ENCODE measurements at regions not wholly inside any gene's neighbourhood (a gene's known extent, or its start where the extent isn't known, plus 50 kb on each side); places are given as distances from the start of the nearest gene placed in this dataset.
"Not testable (repeated sequence)": the region's sequence is repeated elsewhere in the genome, so short reads cannot be mapped to it uniquely, and the experiment has no call there.

GRCh38 chr16:79845734-79846135, 245.2 kb upstream of the MAF start:
- DNase-seq: no peak

GRCh38 chr16:79845033-79845733, 244.6 kb upstream of the MAF start:
- DNase-seq: no peak

- DNase-seq: no peak
These were observed 244.1 kb upstream of the MAF start for GRCh38 chr16:79844603-79845002.

- no peak for DNase-seq
These were observed 243.1 kb upstream of the MAF start for GRCh38 chr16:79843631-79844043.

- DNase-seq: no peak
These were observed 242.6 kb upstream of the MAF start for GRCh38 chr16:79843145-79843544.

GRCh38 chr16:79842197-79842596, 241.7 kb upstream of the MAF start:
- DNase-seq: no peak

- DNase-seq: no peak
These were observed 239.2 kb upstream of the MAF start for GRCh38 chr16:79839466-79840341.

- no peak for DNase-seq
These were observed 238.1 kb upstream of the MAF start for GRCh38 chr16:79838496-79839259.

- DNase-seq: no peak
These were observed 235.6 kb upstream of the MAF start for GRCh38 chr16:79836144-79836543.

- DNase-seq: no peak
These were observed 234.7 kb upstream of the MAF start for GRCh38 chr16:79835194-79835593.

- no peak for DNase-seq
These were observed 234.2 kb upstream of the MAF start for GRCh38 chr16:79834720-79835119.

GRCh38 chr16:79834003-79834402, 233.5 kb upstream of the MAF start:
- not testable (repeated sequence) for DNase-seq

- no peak for DNase-seq
These were observed 233.0 kb upstream of the MAF start for GRCh38 chr16:79833559-79833958.

- DNase-seq: no peak
These were observed 226.4 kb upstream of the MAF start for GRCh38 chr16:79826732-79827475.

- no peak for DNase-seq
These were observed 224.5 kb upstream of the MAF start for GRCh38 chr16:79825002-79825401.

GRCh38 chr16:79823639-79824038, 223.1 kb upstream of the MAF start:
- no peak for DNase-seq

GRCh38 chr16:79821911-79822310, 221.4 kb upstream of the MAF start:
- no peak for DNase-seq

GRCh38 chr16:79816081-79816497, 215.6 kb upstream of the MAF start:
- DNase-seq: no peak

GRCh38 chr16:79815049-79815448, 214.5 kb upstream of the MAF start:
- no peak for DNase-seq

GRCh38 chr16:79814124-79814523, 213.6 kb upstream of the MAF start:
- DNase-seq: no peak

GRCh38 chr16:79811541-79811940, 211.0 kb upstream of the MAF start:
- no peak for DNase-seq

GRCh38 chr16:79810449-79811189, 210.1 kb upstream of the MAF start:
- no peak for DNase-seq

Measured in CD4-positive, alpha-beta T cell treated with Interleukin-4 for 1 hour (primary cell).